ENCODE measurements at regions not wholly inside any gene's neighbourhood (a gene's known extent, or its start where the extent isn't known, plus 50 kb on each side); places are given as distances from the start of the nearest gene placed in this dataset.

- H3K36me3 ChIP-seq (ENCODE audit: control insufficient read depth, insufficient read depth, low read length), result no peaks in the 10 kb centered on the region
- peaks cover 18% of the 10 kb centered on the region for H3K4me1 ChIP-seq (ENCODE audit: control insufficient read depth, insufficient read depth, low read length)
- no peak overlapping the region for H3K9ac ChIP-seq (ENCODE audit: low read length)
- H3K27me3 ChIP-seq (ENCODE audit: control insufficient read depth, insufficient read depth, low read length), result no peaks in the 10 kb centered on the region
- no peaks in the 10 kb centered on the region for H3K9me3 ChIP-seq (ENCODE audit: control insufficient read depth, low read length)
- no peak overlapping the region for H3K4me3 ChIP-seq (ENCODE audit: low read length)
Observed at GRCh38 chr15:66651913-66652642, 50.0 kb upstream of the SMAD6 start.
